Adipose tissue (tissue), 3 donors: ENCODE measurements at regions not wholly inside any gene's neighbourhood (a gene's known extent, or its start where the extent isn't known, plus 50 kb on each side); places are given as distances from the start of the nearest gene placed in this dataset.
"Not testable (repeated sequence)": the region's sequence is repeated elsewhere in the genome, so short reads cannot be mapped to it uniquely, and the experiment has no call there.

Source experiments
- H3K27ac ChIP-seq: one replicate; pipeline ENCODE4 v1.5.1; 2013; ENCODE audit warnings: low read depth, low read length
- WGBS, 3 donors: extraction: QIAGEN DNeasy Blood & Tissue Kit; methylation state at CpG; one replicate each; pipeline ENCODE4 v1.1.7; 2013; 5-methylcytosine and 5-hydroxymethylcytosine counted together
- donor health status: healthy with polysubstance abuse.
- donor health status: Bipolar disorder and iron deficiency.
- donor health status: healthy.

- WGBS, 3 donors, result 71 to 90% (median 83%) methylated on average over 3 of the region's 3 CpGs
- H3K27ac ChIP-seq, result no peak overlapping the region
Measured at GRCh38 chr3:150237490-150237889, 170.6 kb upstream of the TSC22D2 start.

GRCh38 chr3:150236316-150237082 lies 171.6 kb upstream of the TSC22D2 start:
- H3K27ac ChIP-seq, result no peak overlapping the region
- WGBS, 3 donors, result 63 to 85% (median 64%) methylated on average over 7 of the region's 7 CpGs

- H3K27ac ChIP-seq, result no peak overlapping the region
- WGBS, 3 donors, result 58 to 83% (median 60%) methylated on average over 1 of the region's 1 CpG
Measured at GRCh38 chr3:150235799-150236198, 172.3 kb upstream of the TSC22D2 start.

- WGBS, 3 donors, result 43 to 55% (median 51%) methylated on average over 4 of the region's 4 CpGs
- H3K27ac ChIP-seq, result no peak overlapping the region
Measured at GRCh38 chr3:150232992-150233451, 175.1 kb upstream of the TSC22D2 start.

GRCh38 chr3:150230037-150230436 lies 178.1 kb upstream of the TSC22D2 start:
- H3K27ac ChIP-seq, result no peak overlapping the region
- 60 to 94% (median 85%) methylated on average over 5 of the region's 5 CpGs for WGBS, 3 donors

GRCh38 chr3:150228626-150229025 lies 179.5 kb upstream of the TSC22D2 start:
- 90 to 95% (median 90%) methylated on average over 6 of the region's 6 CpGs for WGBS, 3 donors
- H3K27ac ChIP-seq, result not testable (repeated sequence)

DNA sequence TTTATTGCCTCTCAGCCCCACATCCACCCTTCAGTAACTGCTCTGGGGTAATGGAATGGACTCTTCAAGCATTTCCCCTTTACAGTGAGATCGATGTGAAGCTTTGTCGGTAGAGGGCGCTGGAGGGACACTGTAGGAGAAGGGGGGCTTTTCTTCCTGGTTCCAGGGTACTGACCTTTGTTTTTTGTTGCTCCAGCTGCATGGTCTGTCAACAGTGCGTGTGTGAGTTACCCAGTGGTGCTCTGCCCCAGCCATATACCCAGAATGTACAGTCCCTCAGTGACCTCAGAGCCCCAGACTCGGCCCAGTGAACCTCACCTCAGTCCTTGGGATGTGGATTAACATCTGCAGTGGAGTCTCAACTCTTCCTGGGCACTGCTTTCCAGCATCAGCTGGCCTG lies 180.3 kb upstream of the TSC22D2 start:
- H3K27ac ChIP-seq, result no peak overlapping the region
- 41 to 49% (median 46%) methylated on average over 5 of the region's 5 CpGs for WGBS, 3 donors

GRCh38 chr3:150225986-150226385 lies 182.1 kb upstream of the TSC22D2 start:
- no peak overlapping the region for H3K27ac ChIP-seq
- WGBS, 3 donors, result 37 to 48% (median 45%) methylated on average over 9 of the region's 9 CpGs

DNA sequence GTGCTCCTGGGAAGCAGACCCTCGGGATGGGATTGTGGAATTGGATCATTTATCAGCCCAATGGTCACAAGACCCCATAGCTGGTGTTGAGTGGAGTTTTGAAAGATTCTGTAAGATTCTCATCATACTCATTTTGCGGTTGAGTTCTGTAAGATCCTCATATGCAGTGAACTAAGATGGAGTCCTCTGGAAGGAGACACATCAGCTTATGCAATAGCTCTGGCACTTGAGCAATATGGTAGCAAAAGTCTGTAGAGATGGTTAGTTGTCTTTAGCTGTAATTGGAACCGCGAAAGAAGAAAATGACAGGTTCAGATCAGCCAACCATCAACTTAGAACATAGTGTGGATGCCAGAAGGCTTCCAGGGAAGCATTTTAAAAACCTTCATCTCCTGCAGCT lies 184.5 kb upstream of the TSC22D2 start:
- no peak overlapping the region for H3K27ac ChIP-seq
- 75 to 91% (median 85%) methylated on average over 4 of the region's 4 CpGs for WGBS, 3 donors

DNA sequence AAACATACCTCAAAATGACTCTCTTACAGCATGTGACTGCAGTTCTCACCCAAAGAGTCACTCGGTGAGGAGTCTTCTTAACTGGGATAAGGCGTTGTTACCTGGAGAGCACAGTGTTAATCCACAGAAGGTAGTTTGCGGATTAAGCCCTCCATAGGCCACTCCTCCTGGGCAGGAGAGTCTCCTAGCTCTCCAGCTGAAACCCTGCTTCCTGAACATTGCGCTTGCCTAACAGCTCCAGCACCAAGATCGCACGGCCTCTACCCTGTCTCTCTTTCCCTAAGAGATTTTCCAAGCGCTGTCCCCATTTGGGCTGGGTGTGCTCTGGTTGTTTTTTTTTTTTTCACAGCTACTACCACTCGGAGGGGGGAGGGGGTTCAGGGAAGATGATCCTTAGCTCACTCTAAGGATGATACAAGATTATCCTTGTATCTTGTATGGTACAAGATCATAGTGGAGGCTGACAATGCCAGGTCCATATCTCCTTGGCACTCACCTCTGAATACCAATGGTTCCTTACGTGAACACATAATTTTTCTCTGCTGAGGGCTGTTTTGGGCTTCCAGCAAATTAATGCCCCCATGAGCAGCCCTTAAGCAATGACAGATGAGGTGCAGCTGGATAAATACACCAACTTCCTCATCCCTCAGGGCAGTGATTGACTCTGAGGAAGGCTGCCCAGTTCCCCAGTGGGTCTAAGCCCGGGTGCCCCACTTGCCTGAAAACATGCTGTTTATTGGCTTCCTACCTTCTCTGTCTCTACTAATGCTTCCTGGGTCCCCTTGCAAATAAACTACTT lies 185.2 kb upstream of the TSC22D2 start:
- 76 to 82% (median 78%) methylated on average over 10 of the region's 10 CpGs for WGBS, 3 donors
- H3K27ac ChIP-seq, result no peak overlapping the region

DNA sequence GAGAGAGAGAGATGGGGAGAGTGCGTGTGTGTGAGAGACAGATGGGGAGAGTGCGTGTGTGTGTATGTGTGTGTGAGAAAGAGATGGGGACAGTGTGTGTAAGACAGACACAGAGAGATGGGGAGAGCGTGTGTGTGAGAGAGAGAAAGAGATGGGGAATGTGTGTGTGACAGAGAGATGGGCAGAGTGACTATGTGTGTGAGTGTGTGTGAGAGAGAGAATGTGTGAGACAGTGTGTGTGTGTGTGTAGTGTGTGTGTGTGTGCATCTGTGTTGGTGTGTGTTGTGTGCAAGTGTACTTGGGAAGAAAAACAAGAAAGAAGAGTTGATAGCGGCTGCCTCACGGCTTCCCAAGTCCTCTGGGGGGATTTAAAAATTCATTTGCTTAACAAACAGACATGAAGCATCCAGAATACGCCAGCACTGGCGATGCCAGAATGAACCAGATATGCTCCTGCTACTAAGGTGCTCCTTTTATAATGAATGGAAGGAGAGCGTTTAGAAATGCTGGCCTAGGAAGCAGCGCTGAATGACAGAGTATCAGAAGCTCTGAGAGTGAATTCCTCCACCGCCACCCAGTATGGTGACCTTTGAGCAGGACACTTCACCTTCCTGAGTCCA lies 186.1 kb upstream of the TSC22D2 start:
- no peak overlapping the region for H3K27ac ChIP-seq
- 89 to 94% (median 92%) methylated on average over 10 of the region's 10 CpGs for WGBS, 3 donors

GRCh38 chr3:150220799-150221198 lies 187.3 kb upstream of the TSC22D2 start:
- 38 to 52% (median 39%) methylated on average over 5 of the region's 5 CpGs for WGBS, 3 donors
- H3K27ac ChIP-seq, result no peak overlapping the region

DNA sequence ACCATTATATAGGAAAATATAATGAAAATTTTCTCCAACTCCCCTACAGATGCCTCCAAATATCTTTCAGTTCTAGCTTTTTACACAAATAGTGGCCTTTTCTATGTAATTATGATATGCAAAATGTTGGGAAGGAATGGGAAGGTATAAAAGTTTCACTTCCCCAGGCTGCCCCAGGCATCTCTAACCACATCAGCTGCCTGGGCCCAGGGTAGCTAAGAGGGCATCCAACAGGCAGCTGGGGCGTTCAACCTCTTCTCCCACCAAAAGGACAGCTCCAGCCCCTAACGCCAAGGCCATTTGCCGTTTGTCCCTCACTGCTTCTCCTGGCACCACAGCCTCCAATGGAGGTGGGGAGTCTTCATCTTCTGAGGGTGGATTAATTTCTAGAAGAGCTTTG lies 188.1 kb upstream of the TSC22D2 start:
- H3K27ac ChIP-seq, result no peak overlapping the region
- WGBS, 3 donors, result 85 to 93% (median 86%) methylated on average over 3 of the region's 3 CpGs

- H3K27ac ChIP-seq, result no peak overlapping the region
- 93 to 94% (median 94%) methylated on average over 3 of the region's 3 CpGs for WGBS, 3 donors
Measured at GRCh38 chr3:150218841-150219240, 189.3 kb upstream of the TSC22D2 start.

GRCh38 chr3:150218236-150218635 lies 189.9 kb upstream of the TSC22D2 start:
- no peak overlapping the region for H3K27ac ChIP-seq
- 83 to 93% (median 84%) methylated on average over 4 of the region's 4 CpGs for WGBS, 3 donors

DNA sequence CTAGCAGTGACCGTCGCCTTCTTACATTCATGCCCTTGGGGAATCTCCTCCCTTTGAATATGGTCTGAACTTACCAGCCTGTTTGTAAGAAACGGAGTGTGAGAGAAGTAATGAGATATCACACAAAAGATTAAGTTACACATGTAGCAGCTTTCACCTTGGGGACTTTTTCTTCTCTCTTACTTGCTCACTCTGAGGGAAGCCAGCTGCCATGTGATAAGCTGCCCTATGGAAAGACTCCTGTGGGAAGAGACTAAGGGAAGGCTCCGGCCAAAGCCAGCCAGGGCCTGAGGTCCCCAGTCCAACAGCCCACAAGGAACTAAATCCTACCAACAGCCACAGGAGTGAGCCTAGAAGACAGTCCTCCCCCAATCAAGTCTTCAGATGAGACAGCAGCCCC lies 190.4 kb upstream of the TSC22D2 start:
- H3K27ac ChIP-seq, result no peak overlapping the region
- 91 to 95% (median 94%) methylated on average over 4 of the region's 4 CpGs for WGBS, 3 donors

GRCh38 chr3:150216866-150217600 lies 191.1 kb upstream of the TSC22D2 start:
- WGBS, 3 donors, result 93 to 96% (median 95%) methylated on average over 9 of the region's 9 CpGs

DNA sequence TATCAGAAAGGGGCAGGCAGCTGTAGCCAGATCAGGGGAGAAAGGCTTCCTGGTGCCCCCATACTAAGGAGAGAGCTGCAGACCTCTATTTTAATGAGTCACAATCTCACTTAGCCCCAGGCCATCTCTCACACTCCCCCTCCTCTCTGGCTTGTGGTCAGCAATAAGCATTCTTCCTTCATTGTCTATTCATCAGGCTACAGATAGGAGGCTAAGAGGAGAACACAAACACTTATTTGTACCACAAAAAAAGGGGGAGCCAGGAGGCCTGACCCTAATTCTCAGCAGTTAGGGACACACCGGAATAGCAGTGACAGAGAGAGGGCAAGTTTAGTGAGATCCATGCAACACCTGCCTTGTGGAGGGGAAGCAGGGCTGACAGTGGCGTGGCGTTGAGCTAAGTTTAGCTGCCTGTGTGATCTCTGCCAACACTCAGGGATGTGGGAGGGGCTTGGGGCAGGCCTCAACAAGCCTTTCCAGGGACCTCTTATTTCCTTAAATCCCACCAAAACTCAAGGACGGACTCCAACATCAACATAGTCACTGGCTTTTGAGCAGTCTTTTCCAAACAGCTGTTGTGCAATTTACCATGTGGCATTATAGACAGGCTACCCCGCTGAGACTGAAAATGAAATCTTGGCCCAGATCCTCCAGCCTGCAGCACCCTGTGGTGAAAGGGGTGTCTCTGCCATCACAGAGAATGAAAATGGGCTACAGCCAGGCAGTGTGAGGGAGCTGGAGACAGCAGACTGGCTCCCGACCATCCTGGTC lies 191.9 kb upstream of the TSC22D2 start:
- no peak overlapping the region for H3K27ac ChIP-seq

More at GRCh38 chr3:150216866-150217600, 191.1 kb upstream of the TSC22D2 start:
- H3K27ac ChIP-seq, result no peak overlapping the region

More for the DNA sequence above, 191.9 kb upstream of the TSC22D2 start:
- 65 to 67% (median 66%) methylated on average over 6 of the region's 6 CpGs for WGBS, 3 donors
